Cardiac fibroblast (primary cell): ENCODE measurements at regions not wholly inside any gene's neighbourhood (a gene's known extent, or its start where the extent isn't known, plus 50 kb on each side); places are given as distances from the start of the nearest gene placed in this dataset.

Experiments
- DNase-seq, 2 donors: peaks; one replicate each; pipeline versions ENCODE4 v3.0.0 to v3.0.0-alpha.2; 2010; ENCODE audit warnings: low read depth in 2 of 2
- H3K4me3 ChIP-seq, 2 donors: replicated peaks in 1 of 2; 1 replicate in 1 of 2; 2 replicates in 1 of 2; pipeline ENCODE4 v1.5.1; 2011; ENCODE audit warnings: low read depth in 2 of 2, low read length in 2 of 2, mild to moderate bottlenecking in 2 of 2, moderate library complexity in 1 of 2
- TF ChIP-seq, protein P1 (sequence below): IDR thresholded peaks from one replicate; pipeline ENCODE4 v1.5.1; 2011; ENCODE audit warnings: low read depth, mild to moderate bottlenecking, low read length, inconsistent platforms

DNA sequence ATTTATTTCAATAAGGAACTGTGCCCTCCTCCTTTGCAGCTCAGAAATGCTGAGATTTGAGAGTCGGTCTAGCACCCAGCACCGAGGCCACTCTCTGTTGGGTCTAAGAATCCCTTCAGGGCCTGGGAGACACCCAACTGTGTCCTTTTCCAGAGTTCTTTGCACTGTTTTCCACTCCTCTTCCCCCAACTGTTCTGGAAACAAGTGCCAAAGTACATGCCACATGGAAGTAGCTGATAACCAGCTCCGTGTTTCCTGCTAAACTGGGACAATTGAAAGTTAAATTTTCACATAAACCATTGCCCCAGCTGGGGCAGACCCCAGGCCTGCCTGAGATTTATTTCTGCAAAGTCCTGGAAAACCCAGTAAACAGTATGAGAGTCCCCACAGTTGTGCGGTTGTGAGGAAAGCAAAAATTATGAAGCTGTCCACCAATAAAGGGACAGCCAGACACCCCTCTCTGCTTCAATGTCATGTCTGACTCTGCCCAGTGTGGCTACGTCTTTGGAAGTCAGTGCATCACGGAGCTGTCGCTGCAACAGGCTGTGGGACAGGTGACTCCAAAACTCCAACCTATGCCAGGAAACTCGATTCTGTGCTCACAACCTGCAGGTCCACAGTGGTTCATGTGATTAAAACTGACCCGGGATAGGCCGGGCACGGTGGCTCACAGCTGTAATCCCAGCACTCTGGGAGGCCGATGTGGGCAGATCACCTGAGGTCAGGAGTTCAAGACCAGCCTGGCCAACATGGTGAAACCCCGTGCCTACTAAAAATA lies 178.0 kb upstream of the AFDN start:
- DNase-seq = no peak
- H3K4me3 ChIP-seq = no peak overlapping the region
- TF ChIP-seq, protein P1, sequence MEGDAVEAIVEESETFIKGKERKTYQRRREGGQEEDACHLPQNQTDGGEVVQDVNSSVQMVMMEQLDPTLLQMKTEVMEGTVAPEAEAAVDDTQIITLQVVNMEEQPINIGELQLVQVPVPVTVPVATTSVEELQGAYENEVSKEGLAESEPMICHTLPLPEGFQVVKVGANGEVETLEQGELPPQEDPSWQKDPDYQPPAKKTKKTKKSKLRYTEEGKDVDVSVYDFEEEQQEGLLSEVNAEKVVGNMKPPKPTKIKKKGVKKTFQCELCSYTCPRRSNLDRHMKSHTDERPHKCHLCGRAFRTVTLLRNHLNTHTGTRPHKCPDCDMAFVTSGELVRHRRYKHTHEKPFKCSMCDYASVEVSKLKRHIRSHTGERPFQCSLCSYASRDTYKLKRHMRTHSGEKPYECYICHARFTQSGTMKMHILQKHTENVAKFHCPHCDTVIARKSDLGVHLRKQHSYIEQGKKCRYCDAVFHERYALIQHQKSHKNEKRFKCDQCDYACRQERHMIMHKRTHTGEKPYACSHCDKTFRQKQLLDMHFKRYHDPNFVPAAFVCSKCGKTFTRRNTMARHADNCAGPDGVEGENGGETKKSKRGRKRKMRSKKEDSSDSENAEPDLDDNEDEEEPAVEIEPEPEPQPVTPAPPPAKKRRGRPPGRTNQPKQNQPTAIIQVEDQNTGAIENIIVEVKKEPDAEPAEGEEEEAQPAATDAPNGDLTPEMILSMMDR = no peak

DNA sequence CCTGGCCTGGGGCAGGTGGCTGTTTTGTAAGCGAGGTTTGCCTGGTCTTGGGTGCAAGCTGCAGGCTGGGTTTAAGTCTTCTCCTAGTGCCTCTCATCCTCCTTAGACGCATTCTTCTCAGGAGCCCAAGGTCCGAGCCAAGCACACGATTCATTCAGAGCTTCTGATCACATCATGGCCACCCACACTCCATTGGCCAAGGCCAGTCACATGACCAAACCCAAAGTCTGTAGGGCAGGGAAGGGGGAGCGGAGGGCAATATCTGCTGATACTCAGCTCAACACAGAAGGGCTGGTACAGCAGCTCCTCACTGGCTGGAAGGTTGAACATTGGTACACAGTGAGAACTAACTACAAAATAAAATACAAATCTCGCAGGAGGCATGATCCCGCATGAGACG lies 177.2 kb upstream of the AFDN start:
- TF ChIP-seq, protein P1 = no peak
- DNase-seq = no peak
- no peak overlapping the region for H3K4me3 ChIP-seq

DNA sequence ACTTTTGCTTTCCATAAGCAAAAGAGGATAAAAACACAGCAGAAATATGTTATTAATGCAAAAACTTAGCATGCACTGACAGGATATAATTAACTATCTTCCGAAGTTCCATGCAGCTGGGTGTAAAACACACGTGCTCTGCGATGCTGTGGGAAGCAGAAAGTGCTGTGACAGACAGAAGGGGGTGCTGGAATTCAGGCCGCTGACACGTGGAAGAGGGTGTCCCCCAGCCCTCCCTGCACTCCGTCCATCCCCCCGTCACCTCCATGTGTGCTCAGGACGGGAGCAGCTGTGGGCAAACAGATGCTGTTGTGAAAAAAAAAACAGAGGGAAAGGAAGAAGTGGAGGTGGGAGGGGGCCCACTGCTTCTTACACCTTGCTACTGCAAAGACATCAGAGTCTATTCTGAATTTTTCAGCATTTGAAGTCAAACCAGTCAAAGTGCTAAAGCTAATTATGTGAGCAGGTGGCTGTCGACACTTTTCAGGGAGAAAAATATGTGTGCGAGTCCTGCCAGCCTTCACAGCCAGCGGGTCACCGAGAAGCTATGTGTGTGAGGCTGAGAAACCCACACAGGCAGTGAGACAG lies 175.9 kb upstream of the AFDN start:
- DNase-seq = no peak
- no peak overlapping the region for H3K4me3 ChIP-seq
- TF ChIP-seq, protein P1 = no peak

DNA sequence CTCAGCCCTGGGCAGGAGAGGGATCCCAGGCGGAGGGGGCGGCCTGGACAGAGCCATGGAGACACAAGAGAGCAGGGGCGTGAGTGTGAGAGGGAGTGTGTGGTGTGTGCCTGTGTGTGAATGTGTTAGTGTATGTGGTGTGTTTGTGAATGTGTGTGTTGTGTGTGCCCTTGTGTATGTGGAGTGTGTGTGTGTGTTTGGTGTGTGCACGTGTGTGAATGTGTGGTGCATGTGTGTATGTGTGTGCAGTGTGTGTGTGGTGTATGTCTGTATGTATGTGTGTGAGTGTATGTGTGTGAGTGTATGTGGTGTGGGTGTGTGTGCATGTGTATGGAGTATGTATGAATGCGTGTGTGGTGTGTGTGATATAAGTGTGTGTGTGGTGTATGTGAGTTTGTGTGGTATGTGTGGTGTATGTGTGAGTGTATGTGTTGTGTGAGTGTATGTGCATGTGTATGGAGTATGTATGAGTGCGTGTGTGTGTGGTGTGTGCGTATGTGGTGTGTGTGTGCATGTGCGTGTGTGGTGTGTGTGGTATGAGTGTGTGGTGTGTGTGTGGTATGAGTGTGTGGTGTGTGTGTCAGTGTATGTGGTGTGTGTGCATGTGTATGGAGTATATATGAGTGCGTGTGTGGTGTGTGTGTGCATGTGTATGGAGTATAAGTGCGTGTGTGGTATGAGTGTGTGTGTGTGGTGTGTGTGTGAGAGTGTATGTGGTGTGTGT lies 175.2 kb upstream of the AFDN start:
- TF ChIP-seq, protein P1 = no peak
- H3K4me3 ChIP-seq = no peak overlapping the region
- DNase-seq = no peak

DNA sequence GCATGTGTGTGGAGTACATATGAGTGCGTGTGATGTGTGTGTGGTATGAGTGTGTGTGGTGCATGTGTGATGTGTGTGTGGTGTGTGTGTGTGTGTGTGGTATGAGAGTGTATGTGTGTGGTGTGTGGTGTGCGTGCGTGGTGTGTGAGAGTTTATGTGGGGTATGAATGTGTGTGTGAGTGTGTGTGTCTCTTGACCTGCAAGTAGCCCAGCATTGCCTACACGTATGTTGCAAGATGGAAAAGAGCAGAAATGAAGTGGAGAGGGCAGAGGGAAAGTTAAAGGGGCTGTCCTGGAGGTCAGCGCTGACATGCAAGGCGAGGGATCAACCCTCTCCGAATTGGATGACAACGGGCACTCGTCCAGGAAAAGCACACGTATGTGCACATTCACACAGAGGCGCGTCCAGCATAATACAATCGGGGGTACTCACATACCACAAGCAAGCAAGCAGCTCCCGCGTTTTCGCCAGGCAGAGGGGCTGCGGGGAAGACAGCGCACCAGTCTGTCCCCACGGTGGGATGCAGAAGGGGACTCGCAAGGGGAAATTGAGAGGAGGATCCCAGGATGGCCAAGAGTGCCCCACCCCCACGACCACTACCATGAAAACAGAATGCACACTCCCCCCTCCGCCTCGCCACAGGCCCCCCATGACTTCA lies 174.5 kb upstream of the AFDN start:
- H3K4me3 ChIP-seq = no peak overlapping the region
- no peak for DNase-seq
- TF ChIP-seq, protein P1 = no peak

DNA sequence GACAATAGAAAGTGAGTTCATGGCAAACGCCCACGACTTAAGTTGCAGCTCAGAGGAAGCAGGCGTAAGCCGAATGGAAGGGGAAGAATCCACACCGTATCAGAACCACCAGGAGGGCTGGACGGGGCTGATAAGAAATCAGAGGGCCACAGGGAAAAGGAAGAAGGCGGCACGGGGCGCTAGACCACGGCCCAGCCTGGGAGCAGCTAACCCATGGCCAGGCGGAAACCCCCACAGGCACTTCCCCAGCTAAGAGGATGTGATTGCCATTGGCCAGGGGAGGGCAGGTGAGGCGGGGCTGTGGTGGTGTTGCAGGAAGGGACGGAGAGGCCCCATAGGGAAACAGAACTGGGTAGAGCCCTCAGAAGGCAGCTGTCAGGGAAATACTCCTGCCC lies 174.0 kb upstream of the AFDN start:
- DNase-seq = no peak
- TF ChIP-seq, protein P1 = no peak
- H3K4me3 ChIP-seq = no peak overlapping the region
